IMR-90 (cell line): ENCODE measurements at regions not wholly inside any gene's neighbourhood (a gene's known extent, or its start where the extent isn't known, plus 50 kb on each side); places are given as distances from the start of the nearest gene placed in this dataset.

Source experiments
- ATAC-seq: fragments of 200-7000 bp; cut with Tn5 transposase; 2 replicates; pipeline ENCODE4 v1.9.1; 2020; ENCODE audit warnings: low read depth, mild to moderate bottlenecking, moderate library complexity
- BruUV-seq: library from RNA; stranded (reverse); fragments of 400-500 nt; replicated peaks from 2 replicates; lab custom pipeline; 2021; lab: Mats Ljungman, UMichigan
- CTCF ChIA-PET: fragments of 300-600 bp; formaldehyde crosslinking; extraction: SDS; loops from one replicate; lab custom pipeline; 2021; ENCODE audit warnings: antibody characterized with exemption; lab: Yijun Ruan, JAX
- POLR2A ChIA-PET: fragments of 300-600 bp; sonication (Branson Sonifier 250); formaldehyde crosslinking; loops from one replicate; lab custom pipeline; 2022; ENCODE audit warnings: antibody characterized with exemption; ENCODE audit not compliant: unreplicated experiment; lab: Charles Lee
- DNase-seq: peaks from one replicate; pipeline ENCODE4 v3.0.0; 2013
- H2AFZ ChIP-seq: replicated peaks from 2 replicates; pipeline ENCODE3; 2013; ENCODE audit warnings: low read length, mild to moderate bottlenecking; ENCODE audit not compliant: poor library complexity
- H2AK5ac ChIP-seq: 2 replicates; pipeline ENCODE4 v1.6.1; 2013; ENCODE audit warnings: low read depth, low read length, inconsistent platforms
- H2AK9ac ChIP-seq: replicated peaks from 2 replicates; pipeline ENCODE3; 2013; ENCODE audit warnings: mild to moderate bottlenecking, low read depth, low read length, moderate library complexity; ENCODE audit not compliant: poor library complexity
- H2BK120ac ChIP-seq: 2 replicates; pipeline ENCODE4 v1.6.1; 2013; ENCODE audit warnings: low read depth, low read length, inconsistent platforms
- H2BK15ac ChIP-seq: 3 replicates; pipeline ENCODE4 v1.6.1; 2013; ENCODE audit warnings: low read depth, low read length, inconsistent platforms
- H2BK20ac ChIP-seq: 2 replicates; pipeline ENCODE4 v1.6.1; 2013; ENCODE audit warnings: low read depth, mild to moderate bottlenecking, inconsistent platforms, low read length, moderate library complexity
- H2BK5ac ChIP-seq: 2 replicates; pipeline ENCODE4 v1.6.1; 2013; ENCODE audit warnings: mild to moderate bottlenecking, low read depth, low read length, inconsistent platforms; ENCODE audit not compliant: poor library complexity, severe bottlenecking
- H3K14ac ChIP-seq: replicated peaks from 2 replicates; pipeline ENCODE4 v1.6.1; 2013; ENCODE audit warnings: low read depth, low read length, inconsistent platforms
- H3K18ac ChIP-seq: 2 replicates; pipeline ENCODE4 v1.6.1; 2013; ENCODE audit warnings: low read depth, low read length, control low read depth
- H3K23ac ChIP-seq: 2 replicates; pipeline ENCODE4 v1.6.1; 2013; ENCODE audit warnings: low read depth, low read length, inconsistent platforms
- H3K27ac ChIP-seq: 2 replicates; pipeline ENCODE4 v1.5.1; 2013; ENCODE audit warnings: mild to moderate bottlenecking, control low read depth, low read length; ENCODE audit not compliant: insufficient read depth
- H3K27me3 ChIP-seq: 2 replicates; pipeline ENCODE4 v1.6.1; 2013; ENCODE audit warnings: low read length; ENCODE audit not compliant: control insufficient read depth, insufficient read depth
- H3K36me3 ChIP-seq: 2 replicates; pipeline ENCODE4 v1.6.1; 2013; ENCODE audit warnings: low read length, mixed read lengths; ENCODE audit not compliant: control insufficient read depth, insufficient read depth
- H3K4ac ChIP-seq: 2 replicates; pipeline ENCODE4 v1.6.1; 2013; ENCODE audit warnings: low read depth, low read length, inconsistent platforms
- H3K4me1 ChIP-seq: 2 replicates; pipeline ENCODE4 v1.6.1; 2013; ENCODE audit warnings: low read length, mixed read lengths; ENCODE audit not compliant: control insufficient read depth, insufficient read depth
- H3K4me2 ChIP-seq: 2 replicates; pipeline ENCODE4 v1.6.1; 2013; ENCODE audit warnings: low read depth, mild to moderate bottlenecking, control low read depth, low read length, moderate library complexity
- H3K4me3 ChIP-seq: 2 replicates; pipeline ENCODE4 v1.5.1; 2013; ENCODE audit warnings: low read depth, mild to moderate bottlenecking, control low read depth, low read length, moderate library complexity; ENCODE audit not compliant: insufficient read depth
- H3K56ac ChIP-seq: 2 replicates; pipeline ENCODE4 v1.6.1; 2013; ENCODE audit warnings: low read length, inconsistent platforms; ENCODE audit not compliant: insufficient read depth; ENCODE audit errors: extremely low read depth
- H3K79me1 ChIP-seq, 2 experiments: 2 replicates each; pipeline ENCODE4 v1.6.1; 2013; ENCODE audit warnings: low read length in 2 of 2, inconsistent platforms in 1 of 2, low read depth in 1 of 2
- H3K9ac ChIP-seq: 2 replicates; pipeline ENCODE4 v1.6.1; 2013; ENCODE audit warnings: low read depth, low read length, control low read depth
- H3K9me1 ChIP-seq: 2 replicates; pipeline ENCODE4 v1.6.1; 2013; ENCODE audit warnings: low read length, inconsistent platforms; ENCODE audit not compliant: insufficient read depth
- H3K9me3 ChIP-seq: 2 replicates; pipeline ENCODE4 v1.6.1; 2013; ENCODE audit warnings: low read length; ENCODE audit not compliant: control insufficient read depth, insufficient read depth
- H4K20me1 ChIP-seq: 2 replicates; pipeline ENCODE4 v1.6.1; 2013; ENCODE audit warnings: low read length, inconsistent platforms; ENCODE audit not compliant: insufficient read depth
- H4K5ac ChIP-seq: 2 replicates; pipeline ENCODE4 v1.6.1; 2013; ENCODE audit warnings: mild to moderate bottlenecking, low read depth, low read length, control low read depth
- H4K8ac ChIP-seq, 2 experiments: 2 replicates each; pipeline ENCODE4 v1.6.1; 2013; ENCODE audit warnings: low read depth in 2 of 2, low read length in 2 of 2, control low read depth in 1 of 2, inconsistent platforms in 1 of 2
- H4K91ac ChIP-seq: 2 replicates; pipeline ENCODE4 v1.6.1; 2013; ENCODE audit warnings: low read depth, low read length, inconsistent platforms; ENCODE audit not compliant: insufficient read depth
- BHLHE40 ChIP-seq: fragments of 150-350 bp; IDR thresholded peaks from 2 replicates; pipeline ENCODE4 v1.6.1; 2016; ENCODE audit warnings: mild to moderate bottlenecking, low read depth, low read length
- CHD1 ChIP-seq: IDR thresholded peaks from 2 replicates; pipeline ENCODE4 v1.6.1; 2012; ENCODE audit warnings: low read depth, low read length, improper control_type of control experiment
- MAFK ChIP-seq: IDR thresholded peaks from 2 replicates; pipeline ENCODE4 v1.6.1; 2012; ENCODE audit warnings: low read depth, low read length, improper control_type of control experiment
- MAZ ChIP-seq: IDR thresholded peaks from 2 replicates; pipeline ENCODE4 v1.6.1; 2012; ENCODE audit warnings: low read depth, mild to moderate bottlenecking, low read length, improper control_type of control experiment, moderate library complexity, borderline replicate concordance
- RCOR1 ChIP-seq: IDR thresholded peaks from 2 replicates; pipeline ENCODE4 v1.6.1; 2012; ENCODE audit warnings: mild to moderate bottlenecking, low read length, improper control_type of control experiment; ENCODE audit not compliant: insufficient replicate concordance
- RFX5 ChIP-seq: IDR thresholded peaks from 2 replicates; pipeline ENCODE4 v1.8.0; 2012; ENCODE audit warnings: low read depth, mild to moderate bottlenecking, low read length, moderate library complexity
- WGBS, 2 experiments: methylation state at CpG; one replicate each; pipeline versions ENCODE4 v1.1.5 to v1.1.7; 2013; ENCODE audit warnings: missing lambda C conversion rate in 2 of 2; ENCODE audit not compliant: insufficient read length in 1 of 2; ENCODE audit errors: extremely low coverage in 2 of 2; 5-methylcytosine and 5-hydroxymethylcytosine counted together
- dilution Hi-C: fragments of 300-500 bp; cut with HindIII; formaldehyde crosslinking; loops from one replicate; pipeline ENCODE4 v1.14.3; 2018; ENCODE audit warnings: low sequenced_read_pairs; ENCODE audit not compliant: unreplicated experiment
- in situ Hi-C: fragments of 300-500 bp; cut with MboI; formaldehyde crosslinking; loops from 3 replicates; pipeline ENCODE4 v1.14.3; 2019; ENCODE audit warnings: low sequenced_read_pairs, inconsistent platforms, mixed read lengths
- intact Hi-C: fragments of 100-400 bp; cut with micrococcal nuclease; formaldehyde crosslinking; loops from 2 replicates; pipeline ENCODE4 v1.10.0; 2022

DNA sequence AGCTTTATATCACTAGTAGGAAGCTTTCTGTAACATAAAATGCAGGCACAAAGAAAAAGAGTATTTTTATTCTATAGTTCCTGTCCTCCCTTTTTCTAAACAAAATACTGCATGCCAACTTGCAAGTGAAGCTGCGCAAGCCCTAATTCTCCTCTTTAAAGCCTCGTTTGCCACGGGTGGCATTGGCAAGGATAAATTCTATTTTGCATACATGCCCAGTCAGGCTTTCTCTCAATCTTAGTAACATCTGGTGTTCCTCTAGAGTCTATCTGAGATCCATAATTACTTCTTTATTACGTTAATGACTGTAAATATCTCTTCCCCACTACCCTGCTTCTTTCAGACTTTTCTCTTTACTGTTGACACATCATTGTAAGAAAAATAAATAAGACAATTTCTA lies 97.1 kb upstream of the DAAM1 start:
- Histone ChIP-seq H3K79me1 (no peaks in the 10 kb centered on the region), H2BK120ac (no peak overlapping the region), H2BK20ac (no peak overlapping the region), H3K56ac (no peak overlapping the region), H3K36me3 (no peaks in the 10 kb centered on the region), H2BK5ac (no peak overlapping the region), H3K27me3 (no peaks in the 10 kb centered on the region), H3K9me1 (no peaks in the 10 kb centered on the region), H2BK15ac (no peak overlapping the region), H3K4ac (no peak overlapping the region), H3K27ac (no peak overlapping the region), H2AK5ac (no peak overlapping the region), H4K20me1 (no peaks in the 10 kb centered on the region), H2AFZ (no peak overlapping the region), H3K18ac (no peak overlapping the region), H4K8ac (no peak overlapping the region), H3K9me3 (no peaks in the 10 kb centered on the region), H3K4me1 (peaks cover 4% of the 10 kb centered on the region; the same call in 1 of the 2 replicates), H3K14ac (no peak overlapping the region), H3K23ac (no peak overlapping the region), H4K91ac (no peak overlapping the region), H3K9ac (no peak overlapping the region), H3K4me3 (no peak overlapping the region), H2AK9ac (no peak overlapping the region), H3K4me2 (no peak overlapping the region), H4K5ac (no peak overlapping the region)
- dilution Hi-C loops, result no loop called here
- CTCF ChIA-PET, result interaction anchor here (1.6 kb wide), 1 partner anchor 10 kb away, joined by 4 read pairs; no protein-coding TSS in a partner anchor
- TF ChIP-seq CHD1, result no peak
- TF ChIP-seq MAZ, result no peak
- TF ChIP-seq BHLHE40, result no peak
- no peak for TF ChIP-seq RCOR1
- no peak for TF ChIP-seq MAFK
- TF ChIP-seq RFX5, result no peak
- POLR2A ChIA-PET, result no interaction called here
- no TSS peak for BruUV-seq
- in situ Hi-C loops, result no loop called here
- WGBS, 2 experiments, result 40% methylated on average over 1 of the region's 4 CpGs; no CpG with 5 or more reads in 1 of the 2 experiments
- intact Hi-C loops, result no loop called here
- no peak for ATAC-seq
- DNase-seq, result no peak
